ENCODE measurements at regions not wholly inside any gene's neighbourhood (a gene's known extent, or its start where the extent isn't known, plus 50 kb on each side); places are given as distances from the start of the nearest gene placed in this dataset.

GRCh38 chr20:63127700-63128364, 88.1 kb downstream of the YTHDF1 start:
- TF ChIP-seq ZBTB44 (CRISPR knock-in tag; IDR thresholded peaks at IDR 0.05) (no peak), CEBPG (CRISPR knock-in tag; IDR thresholded peaks at IDR 0.05) (no peak), SYNCRIP (IDR thresholded peaks at IDR 0.05; ENCODE audit: insufficient read depth, low read depth, low read length) (no peak), PBX2 (CRISPR knock-in tag; IDR thresholded peaks at IDR 0.05) (no peak), JARID2 (CRISPR knock-in tag; IDR thresholded peaks at IDR 0.05; ENCODE audit: insufficient replicate concordance) (no peak), RAD21 (CRISPR knock-in tag; IDR thresholded peaks at IDR 0.05) (no peak), ZNF550 (CRISPR knock-in tag; IDR thresholded peaks at IDR 0.05; ENCODE audit: borderline replicate concordance) (no peak), ZNF772 (CRISPR knock-in tag; IDR thresholded peaks at IDR 0.05) (no peak)

Data from HepG2 (cell line).